ENCODE measurements at regions not wholly inside any gene's neighbourhood (a gene's known extent, or its start where the extent isn't known, plus 50 kb on each side); places are given as distances from the start of the nearest gene placed in this dataset.
"Not testable (repeated sequence)": the region's sequence is repeated elsewhere in the genome, so short reads cannot be mapped to it uniquely, and the experiment has no call there.

- not testable (repeated sequence) for TF ChIP-seq CTCF, POLR2A (IDR thresholded peaks at IDR 0.05)
Measured at GRCh38 chr4:55025456-55025855, 99.9 kb downstream of the KDR start.
